Endodermal cell (in vitro differentiated cells): ENCODE measurements at regions not wholly inside any gene's neighbourhood (a gene's known extent, or its start where the extent isn't known, plus 50 kb on each side); places are given as distances from the start of the nearest gene placed in this dataset.

ENCODE experiments used
- DNase-seq: peaks from one replicate; pipeline ENCODE4 v3.0.0-alpha.2; 2017
- H3K27ac ChIP-seq: 2 replicates; pipeline ENCODE4 v1.5.1; 2013; ENCODE audit warnings: mild to moderate bottlenecking, low read depth, low read length, moderate library complexity
- H3K27me3 ChIP-seq: 2 replicates; pipeline ENCODE4 v1.6.1; 2013; ENCODE audit warnings: mild to moderate bottlenecking, low read length, moderate library complexity; ENCODE audit not compliant: insufficient read depth, control insufficient read depth, poor library complexity, severe bottlenecking
- H3K36me3 ChIP-seq: 2 replicates; pipeline ENCODE4 v1.7.0; 2013; ENCODE audit warnings: mild to moderate bottlenecking, low read length, moderate library complexity; ENCODE audit not compliant: control insufficient read depth, insufficient read depth
- H3K4me1 ChIP-seq: one replicate; pipeline ENCODE4 v1.7.0; 2013; ENCODE audit warnings: low read length; ENCODE audit not compliant: control insufficient read depth, insufficient read depth
- H3K4me3 ChIP-seq: 2 replicates; pipeline ENCODE4 v1.5.1; 2013; ENCODE audit warnings: mild to moderate bottlenecking, low read length, moderate library complexity
- H3K9ac ChIP-seq: 2 replicates; pipeline ENCODE4 v1.6.1; 2013; ENCODE audit warnings: mild to moderate bottlenecking, low read length, moderate library complexity; ENCODE audit not compliant: poor library complexity, severe bottlenecking; ENCODE audit errors: extremely low read depth
- H3K9me3 ChIP-seq: 2 replicates; pipeline ENCODE4 v1.6.1; 2013; ENCODE audit warnings: mild to moderate bottlenecking, low read length, moderate library complexity; ENCODE audit not compliant: control insufficient read depth
- H3K27ac Mint-ChIP-seq: 2 replicates; pipeline ENCODE4 v1.8.0; 2020; ENCODE audit warnings: mixed read lengths
- H3K27me3 Mint-ChIP-seq: 2 replicates; pipeline ENCODE4 v1.8.0; 2021; ENCODE audit warnings: mild to moderate bottlenecking, mixed read lengths; ENCODE audit not compliant: insufficient read depth
- H3K36me3 Mint-ChIP-seq: 2 replicates; pipeline ENCODE4 v1.8.0; 2020; ENCODE audit warnings: low read depth, mixed read lengths
- H3K4me1 Mint-ChIP-seq: 2 replicates; pipeline ENCODE4 v1.8.0; 2020; ENCODE audit warnings: mixed read lengths
- H3K4me3 Mint-ChIP-seq: 2 replicates; pipeline ENCODE4 v1.8.0; 2020; ENCODE audit warnings: mild to moderate bottlenecking, moderate library complexity, mixed read lengths
- H3K9me3 Mint-ChIP-seq: 2 replicates; pipeline ENCODE4 v1.8.0; 2020; ENCODE audit warnings: mild to moderate bottlenecking, mixed read lengths
- CTCF ChIP-seq: fragments of 200-600 bp; sonication (generic); conservative IDR thresholded peaks from 2 replicates; pipeline ENCODE4 v1.5.0; 2021; ENCODE audit warnings: antibody characterized with exemption, mild to moderate bottlenecking
- WGBS, 2 experiments: methylation state at CpG; one replicate each; pipeline versions ENCODE4 v1.1.5 to v1.1.7; 2013; ENCODE audit warnings: missing lambda C conversion rate in 2 of 2, mixed read lengths in 1 of 2; ENCODE audit not compliant: insufficient coverage in 1 of 2, insufficient read length in 1 of 2; 5-methylcytosine and 5-hydroxymethylcytosine counted together

- no peaks in the 10 kb centered on the region for H3K4me1 ChIP-seq
- no peak overlapping the region for H3K27ac ChIP-seq
- Mint-ChIP-seq H3K4me1 (no peaks in the 10 kb centered on the region), H3K9me3 (peaks cover 6% of the 10 kb centered on the region), H3K4me3 (no peak overlapping the region), H3K27ac (no peak overlapping the region), H3K36me3 (no peaks in the 10 kb centered on the region), H3K27me3 (no peaks in the 10 kb centered on the region)
- H3K27me3 ChIP-seq = no peaks in the 10 kb centered on the region
- no peaks in the 10 kb centered on the region for H3K36me3 ChIP-seq
- DNase-seq = no peak
- no peak for TF ChIP-seq CTCF
- 92% methylated on average over 1 of the region's 1 CpG; no CpG with 5 or more reads in 1 of the 2 experiments for WGBS, 2 experiments
- H3K9me3 ChIP-seq = no peaks in the 10 kb centered on the region
- no peak overlapping the region for H3K9ac ChIP-seq
- no peak overlapping the region for H3K4me3 ChIP-seq
Measured at GRCh38 chr11:28874706-28875105, 766.5 kb downstream of the METTL15 start.

- no peaks in the 10 kb centered on the region for H3K36me3 ChIP-seq
- H3K4me1 Mint-ChIP-seq = no peaks in the 10 kb centered on the region
- no peaks in the 10 kb centered on the region for H3K9me3 ChIP-seq
- no peak overlapping the region for H3K9ac ChIP-seq
- H3K4me3 ChIP-seq = no peak overlapping the region
- H3K36me3 Mint-ChIP-seq = no peaks in the 10 kb centered on the region
- H3K27me3 Mint-ChIP-seq = no peaks in the 10 kb centered on the region
- H3K4me3 Mint-ChIP-seq = no peak overlapping the region
- no peak for TF ChIP-seq CTCF
- no peak for DNase-seq
- WGBS, 2 experiments = 93% methylated on average over 1 of the region's 1 CpG; no CpG with 5 or more reads in 1 of the 2 experiments
- H3K27ac ChIP-seq = no peak overlapping the region
- no peaks in the 10 kb centered on the region for H3K27me3 ChIP-seq
- H3K4me1 ChIP-seq = no peaks in the 10 kb centered on the region
- H3K27ac Mint-ChIP-seq = no peak overlapping the region
- peaks cover 3% of the 10 kb centered on the region for H3K9me3 Mint-ChIP-seq
Measured at GRCh38 chr11:28871090-28871489, 762.9 kb downstream of the METTL15 start.

DNA sequence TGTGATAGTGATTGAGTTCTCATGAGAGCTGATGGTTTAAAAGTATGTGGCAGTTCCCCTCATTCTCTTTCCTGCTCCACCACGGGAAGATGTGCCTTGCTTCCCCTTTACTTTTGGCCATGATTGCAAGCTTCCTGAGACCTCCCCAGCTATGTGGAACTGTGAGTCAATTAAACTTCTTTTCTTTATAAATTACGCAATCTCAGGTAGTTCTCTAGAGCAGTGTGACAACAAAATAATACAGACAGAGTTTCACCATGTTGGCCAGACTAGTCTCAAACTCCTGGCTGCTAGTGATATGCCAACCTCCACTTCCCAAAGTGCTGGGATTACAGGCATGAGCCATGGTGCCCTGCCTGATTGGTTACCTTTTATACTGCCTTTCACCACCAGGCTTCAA, 755.2 kb downstream of the METTL15 start:
- DNase-seq = no peak
- no peaks in the 10 kb centered on the region for H3K4me1 ChIP-seq
- Mint-ChIP-seq H3K27me3 (no peaks in the 10 kb centered on the region), H3K9me3 (peaks cover 3% of the 10 kb centered on the region), H3K4me1 (peaks cover 2% of the 10 kb centered on the region), H3K36me3 (no peaks in the 10 kb centered on the region), H3K4me3 (no peak overlapping the region), H3K27ac (no peak overlapping the region)
- H3K4me3 ChIP-seq = no peak overlapping the region
- H3K27me3 ChIP-seq = no peaks in the 10 kb centered on the region
- no peaks in the 10 kb centered on the region for H3K9me3 ChIP-seq
- WGBS, 2 experiments = 92 to 95% methylated on average over 2 of the region's 2 CpGs
- no peak overlapping the region for H3K9ac ChIP-seq
- H3K36me3 ChIP-seq = no peaks in the 10 kb centered on the region
- H3K27ac ChIP-seq = no peak overlapping the region
- TF ChIP-seq CTCF = no peak
